Stimulated activated CD4-positive, alpha-beta T cell treated with anti-CD3 and anti-CD28 coated beads, Interleukin-15, amount 100 ng/mL, for 24 hours (primary cell): ENCODE measurements at regions not wholly inside any gene's neighbourhood (a gene's known extent, or its start where the extent isn't known, plus 50 kb on each side); places are given as distances from the start of the nearest gene placed in this dataset.

Experiments used
- DNase-seq: peaks from one replicate; pipeline ENCODE4 v3.0.0-alpha.2; 2020

GRCh38 chr18:72342933-72343332, 201.2 kb downstream of the CBLN2 start:
- no peak for DNase-seq

DNA sequence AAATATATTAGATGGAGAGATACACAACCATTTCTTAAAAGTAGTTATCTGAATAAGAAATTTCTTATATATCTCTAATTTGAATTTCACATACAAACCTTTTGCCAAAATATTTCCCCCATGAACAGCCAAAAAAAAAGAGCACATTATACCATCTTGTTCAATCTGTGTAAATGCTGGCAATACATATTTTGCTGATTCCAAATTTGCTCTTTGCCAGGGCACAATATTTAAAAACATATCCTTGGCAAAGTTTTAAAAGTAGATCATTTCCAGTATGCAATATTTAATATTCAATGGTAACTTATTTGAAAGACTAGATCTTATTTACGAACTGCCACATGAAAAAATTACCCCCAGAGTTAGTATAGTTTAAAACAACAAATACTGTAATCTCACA, 204.2 kb downstream of the CBLN2 start:
- no peak for DNase-seq

GRCh38 chr18:72336786-72337185, 207.4 kb downstream of the CBLN2 start:
- no peak for DNase-seq

DNA sequence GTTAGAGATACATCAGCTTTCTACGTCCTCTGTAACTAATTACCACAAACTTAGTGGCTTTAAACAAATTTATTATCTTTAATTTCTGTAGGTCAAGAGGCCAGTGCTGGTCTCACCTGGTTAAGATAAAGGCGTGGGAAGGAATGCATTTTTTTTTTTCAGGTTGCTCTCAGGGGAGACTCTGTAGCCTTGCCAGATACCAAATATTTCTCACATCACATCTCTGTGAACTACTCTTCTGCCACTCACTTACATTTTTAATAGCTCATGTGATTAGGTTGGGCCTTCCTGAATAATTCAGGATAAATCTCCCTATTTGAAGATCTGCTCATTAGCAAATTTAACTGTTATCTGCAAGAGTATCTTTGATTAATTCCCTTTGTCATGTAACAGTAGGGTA, 214.6 kb downstream of the CBLN2 start:
- DNase-seq, result no peak

GRCh38 chr18:72325307-72325706, 218.8 kb downstream of the CBLN2 start:
- DNase-seq, result no peak

DNA sequence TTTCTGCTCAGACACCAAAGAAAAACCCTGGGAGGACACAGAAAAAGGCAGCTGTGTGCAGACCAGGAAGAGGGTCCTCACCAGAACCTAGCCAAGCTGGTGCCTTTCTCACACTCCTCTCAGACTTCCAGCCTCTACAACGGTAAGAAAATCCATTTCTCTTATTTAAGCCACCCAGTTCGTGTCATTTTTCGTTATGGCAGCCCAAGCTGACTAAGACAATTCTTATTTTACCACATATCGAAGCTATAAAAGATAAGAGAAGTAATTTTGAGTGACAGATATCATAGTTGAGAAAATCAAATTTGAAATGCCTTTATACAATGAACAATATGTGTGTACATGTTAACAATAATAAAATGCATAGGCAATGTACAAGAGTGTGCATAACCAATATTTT, 219.5 kb downstream of the CBLN2 start:
- DNase-seq, result no peak

- DNase-seq, result no peak
These were observed 227.6 kb downstream of the CBLN2 start for GRCh38 chr18:72316497-72316896.

DNA sequence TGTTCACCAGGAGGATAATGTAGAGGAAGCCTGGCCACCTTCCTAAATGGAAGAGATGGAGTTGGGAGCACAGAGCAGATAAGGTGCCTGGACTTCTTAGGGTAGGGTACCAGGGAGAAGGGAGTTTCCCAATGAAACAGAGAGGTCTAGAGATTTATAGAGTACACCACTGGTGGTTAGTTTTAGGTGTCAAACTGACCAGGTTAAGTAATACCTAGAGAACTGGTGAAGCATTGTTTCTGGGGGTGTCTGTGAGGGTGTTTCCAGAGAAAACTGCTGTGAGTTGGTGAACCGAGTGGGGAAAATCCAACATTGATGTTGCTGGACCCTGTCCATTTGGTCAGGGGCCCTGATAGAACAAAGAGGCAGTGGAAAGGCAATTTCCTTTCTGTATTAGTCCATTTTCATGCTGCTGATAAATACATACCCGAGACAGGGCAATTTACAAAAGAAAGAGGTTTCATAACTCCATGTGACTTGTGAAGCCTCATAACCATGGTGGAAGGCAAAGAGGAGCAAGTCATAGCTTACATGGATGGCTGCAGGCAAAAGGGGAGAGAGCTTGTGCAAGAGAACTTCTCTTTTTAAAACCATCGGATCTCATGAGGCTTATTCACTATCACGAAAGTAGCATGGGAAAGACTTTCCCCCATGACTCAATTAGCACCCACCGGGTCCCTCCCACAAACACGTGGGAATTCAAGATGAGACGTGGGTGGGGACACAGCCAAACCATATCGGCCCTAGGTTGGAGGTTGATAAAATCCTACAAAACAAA, 260.8 kb downstream of the CBLN2 start:
- DNase-seq, result no peak

DNA sequence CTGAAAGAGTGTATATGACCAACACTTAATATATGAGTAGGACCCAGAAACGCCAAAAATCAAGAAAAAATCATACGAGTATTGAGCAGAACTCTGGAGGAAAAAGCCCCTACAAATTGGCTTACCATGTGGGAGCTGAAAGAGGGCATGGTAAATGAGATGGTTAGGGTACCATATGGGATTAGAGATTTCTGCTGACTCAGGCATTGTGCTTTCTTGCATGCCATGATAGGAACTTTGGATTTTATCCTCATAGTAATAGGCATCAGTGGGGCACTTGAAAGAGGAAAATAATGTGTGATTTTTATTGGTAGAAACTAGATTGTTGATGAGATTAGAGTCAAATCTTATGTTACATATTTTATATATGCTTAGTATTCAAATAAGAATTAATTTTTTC, 271.1 kb downstream of the CBLN2 start:
- no peak for DNase-seq

DNA sequence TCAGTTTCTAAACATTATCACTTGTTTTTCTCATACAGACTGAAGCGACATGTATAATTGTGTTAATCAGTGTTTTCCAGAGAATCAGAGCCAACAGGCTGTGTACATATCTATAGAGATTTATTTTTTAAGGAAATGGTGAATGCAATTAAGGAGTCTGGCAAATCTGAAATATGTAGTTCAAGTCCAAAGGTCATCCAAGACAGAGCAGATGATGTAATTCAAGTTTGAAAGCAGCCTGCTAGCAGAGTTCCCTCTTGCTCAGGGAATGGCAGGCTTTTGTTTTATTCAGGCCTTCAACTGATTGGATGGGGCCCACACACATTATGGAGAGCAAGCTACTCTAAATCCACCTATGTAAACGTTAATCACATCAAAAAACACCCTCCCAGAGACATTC, 282.6 kb downstream of the CBLN2 start:
- DNase-seq, result no peak

GRCh38 chr18:72246076-72246475, 298.1 kb downstream of the CBLN2 start:
- DNase-seq, result no peak

GRCh38 chr18:72235422-72235821, 308.7 kb downstream of the CBLN2 start:
- DNase-seq, result no peak

DNA sequence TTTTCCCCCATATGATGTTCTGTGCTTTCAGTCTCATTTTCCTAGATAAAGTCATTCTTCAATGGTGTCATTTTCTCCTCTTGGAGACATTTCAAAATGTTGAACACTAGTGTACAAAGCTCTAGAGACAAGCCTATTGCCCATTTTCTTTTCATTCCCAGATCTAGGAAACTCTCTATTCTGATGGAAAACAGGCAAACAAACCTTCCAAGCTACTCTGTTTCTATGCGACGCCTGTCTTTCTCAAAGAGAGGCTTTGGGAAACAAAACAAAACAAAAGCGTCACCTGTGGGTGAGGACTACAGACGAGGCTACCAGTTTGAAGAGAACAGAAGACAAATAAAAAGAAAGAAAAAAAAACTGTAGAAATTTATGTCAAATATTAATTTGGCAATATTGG, 311.0 kb downstream of the CBLN2 start:
- DNase-seq, result no peak

DNA sequence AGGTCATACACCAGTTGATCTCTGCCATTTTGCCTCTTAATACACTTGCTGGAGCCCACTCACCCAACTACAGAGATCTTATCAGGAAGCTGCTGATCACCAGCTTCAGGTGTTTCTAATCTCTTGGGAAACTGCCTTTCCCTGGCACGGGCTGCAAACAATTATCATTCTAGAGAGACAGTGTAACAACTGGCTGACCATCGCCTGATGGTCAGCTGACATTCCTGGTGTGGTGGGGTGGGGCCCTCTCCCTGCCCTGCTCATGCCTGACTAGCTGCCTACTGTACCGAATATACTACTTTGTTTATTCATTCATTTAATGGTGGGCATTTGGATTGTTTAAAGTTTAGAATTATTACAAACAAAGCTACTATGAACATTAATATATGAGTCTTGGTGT, 311.5 kb downstream of the CBLN2 start:
- no peak for DNase-seq

DNA sequence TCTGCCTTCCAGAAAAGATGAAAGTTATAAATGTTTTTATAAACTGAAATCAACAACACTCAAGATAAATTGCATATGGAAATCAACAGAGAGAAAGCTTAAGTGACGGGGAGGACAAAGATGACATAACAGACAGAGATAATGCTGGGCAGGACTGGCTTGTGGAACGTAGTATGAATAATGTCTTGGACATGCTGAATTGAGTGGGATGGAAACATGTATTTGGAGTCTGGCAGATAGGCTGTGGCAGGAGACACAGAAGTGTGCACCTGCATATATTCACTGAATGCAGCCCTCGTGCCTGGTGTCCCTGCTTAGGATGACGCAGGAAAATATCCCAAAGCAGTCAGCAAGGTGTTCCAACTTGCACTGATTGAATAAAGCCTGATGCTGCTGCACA, 318.2 kb downstream of the CBLN2 start:
- DNase-seq, result no peak

- no peak for DNase-seq
These were observed 320.4 kb downstream of the CBLN2 start for GRCh38 chr18:72223733-72224132.

GRCh38 chr18:72208920-72209676, 335.0 kb downstream of the CBLN2 start:
- no peak for DNase-seq

DNA sequence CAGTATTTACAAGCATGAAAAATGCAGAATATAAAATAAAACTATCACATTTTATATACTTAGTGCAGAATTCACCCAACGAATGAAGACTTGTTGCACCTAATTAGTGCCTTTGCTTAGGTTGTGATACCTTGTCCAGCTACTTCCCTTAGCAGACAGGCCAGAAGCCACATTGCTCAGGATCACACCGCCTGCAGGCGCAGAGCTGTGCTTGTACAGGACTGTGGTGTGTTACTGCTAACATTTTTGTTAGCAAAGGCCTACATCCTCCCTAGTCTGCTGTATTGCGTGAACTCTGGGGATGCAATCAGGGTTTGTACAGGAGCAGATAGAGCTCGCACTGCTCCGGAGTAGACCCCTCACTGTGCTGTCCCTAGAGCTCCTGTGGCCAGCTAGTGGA, 336.9 kb downstream of the CBLN2 start:
- no peak for DNase-seq

DNA sequence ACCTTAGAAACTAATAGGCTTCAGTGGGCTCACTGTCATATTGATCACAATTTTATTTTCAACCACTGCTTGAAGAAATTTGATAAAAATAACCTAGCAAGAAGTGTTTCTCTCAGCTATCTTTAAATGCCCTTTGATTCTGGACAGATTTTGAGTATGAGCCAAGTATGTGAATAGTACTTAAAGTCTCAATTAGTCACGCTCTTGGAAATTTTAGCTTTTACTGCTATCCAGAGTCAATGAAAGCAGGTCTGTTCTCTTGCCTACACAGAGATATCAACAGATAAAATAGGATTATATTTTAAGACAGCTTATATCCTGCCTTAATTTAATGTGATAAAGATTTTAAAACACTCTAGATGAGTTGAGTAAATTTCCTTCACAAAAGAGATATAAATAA, 337.3 kb downstream of the CBLN2 start:
- no peak for DNase-seq

GRCh38 chr18:72201032-72201431, 343.1 kb downstream of the CBLN2 start:
- no peak for DNase-seq

DNA sequence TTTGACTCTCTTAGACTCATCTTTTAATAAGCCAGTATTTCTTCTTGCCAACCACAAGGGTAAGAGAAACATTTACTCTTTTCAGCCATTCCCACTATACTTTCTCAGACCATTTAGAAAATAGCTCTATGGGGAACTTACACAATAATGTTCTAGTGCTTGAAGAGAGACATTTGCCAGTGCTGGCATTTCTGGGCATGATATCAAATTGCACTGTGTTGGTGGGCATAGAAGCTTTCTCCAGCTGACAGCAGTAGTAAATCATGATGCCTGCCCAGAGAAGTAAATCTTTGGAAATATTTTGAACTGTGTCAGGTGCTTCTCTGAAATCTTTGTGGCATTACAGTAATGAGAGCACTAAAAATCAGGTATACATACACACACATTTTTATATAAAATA, 346.6 kb downstream of the CBLN2 start:
- DNase-seq, result no peak

DNA sequence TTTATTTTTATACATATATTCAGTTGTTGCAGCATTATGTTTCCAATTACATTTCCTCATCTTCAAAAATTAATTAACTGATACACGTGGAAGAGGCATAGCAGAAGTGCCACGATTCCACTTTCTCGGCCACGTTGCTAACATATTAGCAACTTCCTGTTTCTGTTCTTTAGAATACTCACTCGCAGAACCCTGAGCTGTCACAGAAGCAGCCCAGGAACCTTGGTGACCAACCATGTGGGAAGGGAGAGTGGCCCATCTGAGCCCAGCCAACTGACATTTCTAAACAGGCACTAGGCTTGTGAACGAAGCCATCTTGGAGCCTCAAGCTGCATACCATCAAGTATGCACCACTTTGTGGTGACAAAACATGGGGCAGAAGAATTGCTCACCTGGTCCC, 350.1 kb downstream of the CBLN2 start:
- no peak for DNase-seq

- DNase-seq, result no peak
These were observed 356.2 kb downstream of the CBLN2 start for GRCh38 chr18:72187956-72188355.

- DNase-seq, result peak; percentile 8
These were observed 362.8 kb downstream of the CBLN2 start for GRCh38 chr18:72181241-72181764.
